HCT116 (cell line): ENCODE measurements at regions not wholly inside any gene's neighbourhood (a gene's known extent, or its start where the extent isn't known, plus 50 kb on each side); places are given as distances from the start of the nearest gene placed in this dataset.
"Not testable (repeated sequence)": the region's sequence is repeated elsewhere in the genome, so short reads cannot be mapped to it uniquely, and the experiment has no call there.

ENCODE experiments used
- CEBPB ChIP-seq: IDR thresholded peaks from 2 replicates; pipeline ENCODE4 v1.6.1; 2012; ENCODE audit warnings: low read depth
- POLR2A ChIP-seq: IDR thresholded peaks from 2 replicates; pipeline ENCODE4 v1.7.0; 2011; ENCODE audit warnings: borderline replicate concordance; ENCODE audit not compliant: insufficient read depth, insufficient read length; ENCODE audit errors: extremely low read depth
- SP1 ChIP-seq: IDR thresholded peaks from 2 replicates; pipeline ENCODE4 v1.6.1; 2012; ENCODE audit warnings: low read depth
- YY1 ChIP-seq: IDR thresholded peaks from 2 replicates; pipeline ENCODE4 v1.6.1; 2011; ENCODE audit warnings: low read length, low read depth, moderate library complexity, mild to moderate bottlenecking; ENCODE audit not compliant: insufficient replicate concordance; ENCODE audit errors: extremely low read depth
- ZFX ChIP-seq: fragments of 450-650 bp; IDR thresholded peaks from 2 replicates; pipeline ENCODE4 v1.6.1; 2017
- TF ChIP-seq, protein P1 (sequence below): IDR thresholded peaks from 2 replicates; pipeline ENCODE4 v1.6.1; 2012
- TF ChIP-seq, protein P2 (sequence below), 3 experiments: fragments of 200-600 bp in 1 of 3; sonication (generic) in 1 of 3; IDR thresholded peaks in 2 of 3; conservative IDR thresholded peaks in 1 of 3; 2 replicates each; pipeline ENCODE4 v1.5.1; 2012 to 2017; ENCODE audit warnings: low read depth in 2 of 3, low read length in 2 of 3, antibody characterized with exemption in 1 of 3, borderline replicate concordance in 1 of 3, control low read depth in 1 of 3, mild to moderate bottlenecking in 1 of 3, mixed read lengths in 1 of 3, mixed run types in 1 of 3, moderate library complexity in 1 of 3; ENCODE audit not compliant: insufficient read depth in 1 of 3
- TF ChIP-seq, protein P3 (sequence below): IDR thresholded peaks from 2 replicates; pipeline ENCODE4 v1.6.1; 2012

DNA sequence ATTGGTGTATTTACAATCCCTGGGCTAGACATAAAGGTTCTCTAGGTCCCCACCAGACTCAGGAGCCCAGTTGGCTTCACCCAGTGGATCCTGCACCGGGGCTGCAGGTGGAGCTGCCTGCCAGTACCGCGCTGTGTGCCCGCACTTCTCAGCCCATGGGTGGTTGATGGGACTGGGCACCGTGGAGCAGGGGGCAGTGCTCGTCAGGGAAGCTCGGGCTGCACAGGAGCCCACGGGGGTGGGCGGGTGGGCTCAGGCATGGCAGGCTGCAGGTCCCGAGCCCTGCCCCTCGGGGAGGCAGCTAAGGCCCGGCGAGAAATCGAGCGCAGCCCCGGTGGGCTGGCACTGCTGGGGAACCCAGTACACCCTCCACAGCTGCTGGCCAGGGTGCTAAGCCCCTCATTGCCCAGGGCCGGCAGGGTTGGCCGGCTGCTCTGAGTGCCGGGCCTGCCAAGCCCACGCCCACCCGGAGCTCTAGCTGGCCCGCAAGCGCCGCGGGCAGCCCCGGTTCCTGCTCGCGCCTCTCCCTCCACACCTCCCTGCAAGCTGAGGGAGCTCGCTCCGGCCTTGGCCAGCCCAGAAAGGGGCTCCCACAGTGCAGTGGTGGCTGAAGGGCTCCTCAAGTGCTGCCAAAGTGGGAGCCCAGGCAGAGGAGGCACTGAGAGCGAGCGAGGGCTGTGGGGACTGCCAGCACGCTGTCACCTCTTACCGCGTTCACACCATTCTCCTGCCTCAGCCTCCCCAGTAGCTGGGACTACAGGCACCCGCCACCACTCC is 353.5 kb upstream of the HS6ST1 start:
- TF ChIP-seq CEBPB, YY1, POLR2A, ZFX, SP1: not testable (repeated sequence)
- TF ChIP-seq, protein P1, sequence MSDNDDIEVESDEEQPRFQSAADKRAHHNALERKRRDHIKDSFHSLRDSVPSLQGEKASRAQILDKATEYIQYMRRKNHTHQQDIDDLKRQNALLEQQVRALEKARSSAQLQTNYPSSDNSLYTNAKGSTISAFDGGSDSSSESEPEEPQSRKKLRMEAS: not testable (repeated sequence)
- TF ChIP-seq, protein P2, sequence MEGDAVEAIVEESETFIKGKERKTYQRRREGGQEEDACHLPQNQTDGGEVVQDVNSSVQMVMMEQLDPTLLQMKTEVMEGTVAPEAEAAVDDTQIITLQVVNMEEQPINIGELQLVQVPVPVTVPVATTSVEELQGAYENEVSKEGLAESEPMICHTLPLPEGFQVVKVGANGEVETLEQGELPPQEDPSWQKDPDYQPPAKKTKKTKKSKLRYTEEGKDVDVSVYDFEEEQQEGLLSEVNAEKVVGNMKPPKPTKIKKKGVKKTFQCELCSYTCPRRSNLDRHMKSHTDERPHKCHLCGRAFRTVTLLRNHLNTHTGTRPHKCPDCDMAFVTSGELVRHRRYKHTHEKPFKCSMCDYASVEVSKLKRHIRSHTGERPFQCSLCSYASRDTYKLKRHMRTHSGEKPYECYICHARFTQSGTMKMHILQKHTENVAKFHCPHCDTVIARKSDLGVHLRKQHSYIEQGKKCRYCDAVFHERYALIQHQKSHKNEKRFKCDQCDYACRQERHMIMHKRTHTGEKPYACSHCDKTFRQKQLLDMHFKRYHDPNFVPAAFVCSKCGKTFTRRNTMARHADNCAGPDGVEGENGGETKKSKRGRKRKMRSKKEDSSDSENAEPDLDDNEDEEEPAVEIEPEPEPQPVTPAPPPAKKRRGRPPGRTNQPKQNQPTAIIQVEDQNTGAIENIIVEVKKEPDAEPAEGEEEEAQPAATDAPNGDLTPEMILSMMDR (IDR thresholded peaks at IDR 0.05 in 2 of 3, conservative IDR thresholded peaks at IDR 0.05 in 1 of 3; ENCODE audit: borderline replicate concordance in 1 of 3, insufficient read depth in 1 of 3, low read depth in 2 of 3, low read length in 2 of 3): not testable (repeated sequence)
- TF ChIP-seq, protein P3, sequence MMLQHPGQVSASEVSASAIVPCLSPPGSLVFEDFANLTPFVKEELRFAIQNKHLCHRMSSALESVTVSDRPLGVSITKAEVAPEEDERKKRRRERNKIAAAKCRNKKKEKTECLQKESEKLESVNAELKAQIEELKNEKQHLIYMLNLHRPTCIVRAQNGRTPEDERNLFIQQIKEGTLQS: not testable (repeated sequence)
